NB4 (cell line): ENCODE measurements at regions not wholly inside any gene's neighbourhood (a gene's known extent, or its start where the extent isn't known, plus 50 kb on each side); places are given as distances from the start of the nearest gene placed in this dataset.

Source experiments
- POLR2A ChIP-seq: IDR thresholded peaks from 2 replicates; pipeline ENCODE4 v1.6.1; 2011; ENCODE audit warnings: mild to moderate bottlenecking; ENCODE audit not compliant: insufficient read length; ENCODE audit errors: extremely low read depth
- TF ChIP-seq, protein P1 (sequence below): IDR thresholded peaks from one replicate; pipeline ENCODE4 v1.5.1; 2012; ENCODE audit warnings: low read depth, low read length

DNA sequence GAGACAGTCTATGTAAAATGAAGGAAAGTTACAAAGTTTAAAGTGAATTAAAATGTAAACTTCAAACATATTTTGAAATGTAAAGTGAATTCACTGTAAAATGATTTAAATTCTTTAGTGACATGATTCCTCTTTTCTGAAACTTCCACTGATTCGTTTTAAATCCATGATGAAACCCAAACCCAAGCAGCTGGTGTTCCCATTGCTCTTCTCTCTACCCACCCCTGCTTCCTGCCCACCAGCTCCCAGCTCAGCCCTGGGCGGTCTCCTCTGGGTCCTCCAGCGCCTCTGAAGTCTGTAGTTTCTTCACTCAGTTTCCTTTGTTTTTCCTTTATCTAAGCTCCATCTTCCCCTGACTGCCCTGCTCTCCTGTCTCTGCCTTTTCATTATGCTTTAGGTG, 175.9 kb downstream of the SNX10 start:
- TF ChIP-seq, protein P1, sequence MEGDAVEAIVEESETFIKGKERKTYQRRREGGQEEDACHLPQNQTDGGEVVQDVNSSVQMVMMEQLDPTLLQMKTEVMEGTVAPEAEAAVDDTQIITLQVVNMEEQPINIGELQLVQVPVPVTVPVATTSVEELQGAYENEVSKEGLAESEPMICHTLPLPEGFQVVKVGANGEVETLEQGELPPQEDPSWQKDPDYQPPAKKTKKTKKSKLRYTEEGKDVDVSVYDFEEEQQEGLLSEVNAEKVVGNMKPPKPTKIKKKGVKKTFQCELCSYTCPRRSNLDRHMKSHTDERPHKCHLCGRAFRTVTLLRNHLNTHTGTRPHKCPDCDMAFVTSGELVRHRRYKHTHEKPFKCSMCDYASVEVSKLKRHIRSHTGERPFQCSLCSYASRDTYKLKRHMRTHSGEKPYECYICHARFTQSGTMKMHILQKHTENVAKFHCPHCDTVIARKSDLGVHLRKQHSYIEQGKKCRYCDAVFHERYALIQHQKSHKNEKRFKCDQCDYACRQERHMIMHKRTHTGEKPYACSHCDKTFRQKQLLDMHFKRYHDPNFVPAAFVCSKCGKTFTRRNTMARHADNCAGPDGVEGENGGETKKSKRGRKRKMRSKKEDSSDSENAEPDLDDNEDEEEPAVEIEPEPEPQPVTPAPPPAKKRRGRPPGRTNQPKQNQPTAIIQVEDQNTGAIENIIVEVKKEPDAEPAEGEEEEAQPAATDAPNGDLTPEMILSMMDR = no peak
- TF ChIP-seq POLR2A = no peak
